PC-3 (cell line): ENCODE measurements at regions not wholly inside any gene's neighbourhood (a gene's known extent, or its start where the extent isn't known, plus 50 kb on each side); places are given as distances from the start of the nearest gene placed in this dataset.

Source experiments
- ATAC-seq: fragments of 200-7000 bp; cut with Tn5 transposase; 2 replicates; pipeline ENCODE4 v1.9.1; 2020; ENCODE audit warnings: mild to moderate bottlenecking, moderate library complexity
- BruUV-seq: library from RNA; stranded (reverse); fragments of 400-500 nt; replicated peaks from 2 replicates; lab custom pipeline; 2021; lab: Mats Ljungman, UMichigan
- CTCF ChIA-PET: fragments of 300-600 bp; sonication (Branson Sonifier 250); formaldehyde crosslinking; loops from one replicate; lab custom pipeline; 2022; ENCODE audit warnings: antibody characterized with exemption; lab: Charles Lee
- POLR2A ChIA-PET: fragments of 300-600 bp; sonication (Branson Sonifier 250); formaldehyde crosslinking; loops from one replicate; lab custom pipeline; 2022; ENCODE audit warnings: antibody characterized with exemption; ENCODE audit not compliant: unreplicated experiment; lab: Charles Lee
- DNase-seq: peaks from one replicate; pipeline ENCODE4 v3.0.0-alpha.2; 2015
- H2AFZ ChIP-seq: fragments of 300-600 bp; sonication (generic); 2 replicates; pipeline ENCODE4 v1.6.0; 2016; ENCODE audit warnings: antibody characterized with exemption, low read length
- H3F3A ChIP-seq: fragments of 300-600 bp; sonication (generic); one replicate; pipeline ENCODE4 v1.6.0; 2017; ENCODE audit warnings: antibody characterized with exemption, low read length, control low read depth, mild to moderate bottlenecking; ENCODE audit not compliant: unreplicated experiment
- H3K27ac ChIP-seq: fragments of 300-600 bp; sonication (generic); 2 replicates; pipeline ENCODE4 v1.5.1; 2016; ENCODE audit warnings: mild to moderate bottlenecking, low read length
- H3K27me3 ChIP-seq: fragments of 300-600 bp; sonication (generic); 2 replicates; pipeline ENCODE4 v1.6.1; 2016; ENCODE audit warnings: low read length, mixed read lengths
- H3K36me3 ChIP-seq: fragments of 300-600 bp; sonication (generic); 2 replicates; pipeline ENCODE4 v1.6.1; 2016; ENCODE audit warnings: low read depth, mixed run types, low read length, mixed read lengths
- H3K4me1 ChIP-seq: fragments of 300-600 bp; sonication (generic); 2 replicates; pipeline ENCODE4 v1.5.1; 2016; ENCODE audit warnings: low read length; ENCODE audit not compliant: insufficient read depth
- H3K4me2 ChIP-seq: fragments of 300-600 bp; sonication (generic); 2 replicates; pipeline ENCODE4 v1.6.0; 2016; ENCODE audit warnings: low read length
- H3K4me3 ChIP-seq: fragments of 300-600 bp; sonication (generic); 2 replicates; pipeline ENCODE4 v1.5.1; 2016; ENCODE audit warnings: mild to moderate bottlenecking, low read length, mixed read lengths
- H3K79me2 ChIP-seq: fragments of 300-600 bp; sonication (generic); 2 replicates; pipeline ENCODE4 v1.6.1; 2017; ENCODE audit warnings: low read length, mixed read lengths
- H3K9ac ChIP-seq: fragments of 300-600 bp; sonication (generic); 2 replicates; pipeline ENCODE4 v1.6.0; 2016; ENCODE audit warnings: mild to moderate bottlenecking, low read length
- H3K9me2 ChIP-seq: fragments of 300-600 bp; sonication (generic); replicated peaks from 2 replicates; pipeline ENCODE4 v1.6.1; 2016; ENCODE audit warnings: mixed run types, low read length, mixed read lengths
- H3K9me3 ChIP-seq: fragments of 300-600 bp; sonication (generic); 2 replicates; pipeline ENCODE4 v1.6.1; 2016; ENCODE audit warnings: low read length, mixed read lengths
- H4K20me1 ChIP-seq: fragments of 300-600 bp; sonication (generic); 2 replicates; pipeline ENCODE4 v1.6.1; 2016; ENCODE audit warnings: low read length, mixed read lengths
- CTCF ChIP-seq: fragments of 300-600 bp; sonication (generic); conservative IDR thresholded peaks from 2 replicates; pipeline ENCODE4 v1.5.1; 2017; ENCODE audit warnings: antibody characterized with exemption, low read depth, mild to moderate bottlenecking, low read length
- EZH2 ChIP-seq: fragments of 300-600 bp; sonication (generic); IDR thresholded peaks from one replicate; pipeline ENCODE4 v1.6.1; 2017; ENCODE audit warnings: antibody characterized with exemption, mild to moderate bottlenecking, low read length; ENCODE audit not compliant: unreplicated experiment
- EZH2phosphoT487 ChIP-seq: fragments of 300-600 bp; sonication (generic); IDR thresholded peaks from 2 replicates; pipeline ENCODE4 v1.6.1; 2018; ENCODE audit warnings: mild to moderate bottlenecking, antibody characterized with exemption, low read length, borderline replicate concordance
- intact Hi-C: fragments of 100-400 bp; cut with micrococcal nuclease; formaldehyde crosslinking; loops from 2 replicates; pipeline ENCODE4 v1.9.0; 2023

DNA sequence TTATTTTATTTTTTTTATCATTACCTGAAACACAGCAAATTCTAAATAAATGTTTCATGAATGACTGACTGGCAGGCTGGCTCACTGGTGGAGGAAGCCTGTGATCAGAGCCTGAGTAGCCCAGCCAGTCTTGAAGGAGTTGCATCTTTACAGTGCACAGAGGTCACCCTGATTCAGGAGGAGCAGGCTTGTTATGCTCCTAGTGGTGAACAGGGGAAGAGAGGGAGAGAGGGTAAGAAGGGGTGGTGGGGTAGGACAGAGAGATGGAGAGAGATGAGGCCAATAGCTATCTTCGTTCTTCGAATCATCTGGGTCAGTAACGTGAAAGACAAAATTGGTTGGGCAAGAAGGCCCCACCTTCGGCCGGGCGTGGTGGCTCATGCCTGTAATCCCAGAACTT lies 202.6 kb upstream of the MCTP2 start:
- ChIA-PET CTCF (no interaction called here), POLR2A (no interaction called here)
- H4K20me1 ChIP-seq: no peaks in the 10 kb centered on the region
- H2AFZ ChIP-seq: no peak overlapping the region
- peaks cover 14% of the 10 kb centered on the region for H3K27me3 ChIP-seq
- no peaks in the 10 kb centered on the region for H3K9me3 ChIP-seq
- no peaks in the 10 kb centered on the region for H3F3A ChIP-seq
- H3K4me2 ChIP-seq: no peak overlapping the region
- H3K9me2 ChIP-seq: no peaks in the 10 kb centered on the region
- no peak for ATAC-seq
- H3K4me3 ChIP-seq: no peak overlapping the region
- no peaks in the 10 kb centered on the region for H3K79me2 ChIP-seq
- no peak for TF ChIP-seq EZH2phosphoT487
- TF ChIP-seq EZH2: no peak
- TF ChIP-seq CTCF: no peak
- H3K36me3 ChIP-seq: no peaks in the 10 kb centered on the region
- intact Hi-C loops: no loop called here
- peaks cover 5% of the 10 kb centered on the region; the same call in 1 of the 2 replicates for H3K4me1 ChIP-seq
- DNase-seq: no peak
- BruUV-seq: no TSS peak
- no peak overlapping the region for H3K27ac ChIP-seq
- H3K9ac ChIP-seq: no peak overlapping the region

DNA sequence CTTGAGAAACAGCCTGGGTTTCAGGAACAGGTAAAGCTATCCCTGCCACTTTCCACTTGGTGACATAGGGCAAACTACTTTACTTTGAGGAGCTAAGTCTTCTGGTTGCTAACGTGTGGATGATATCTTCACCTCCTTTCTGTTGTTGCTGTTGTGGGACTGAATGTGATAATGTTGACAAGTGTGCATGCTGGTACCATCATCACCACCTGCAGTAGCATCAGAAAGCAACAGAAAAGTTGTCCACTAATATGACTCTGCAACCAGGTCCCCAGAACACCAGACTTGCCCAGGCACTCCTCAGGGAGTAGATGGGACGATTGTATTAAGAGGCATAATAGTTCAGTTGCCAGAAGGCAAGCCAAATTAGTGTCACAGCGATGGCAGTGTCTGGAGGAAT lies 203.2 kb upstream of the MCTP2 start:
- POLR2A ChIA-PET: no interaction called here
- TF ChIP-seq EZH2phosphoT487 (no peak), CTCF (no peak), EZH2 (no peak)
- no peak overlapping the region for H3K4me3 ChIP-seq
- intact Hi-C loops: no loop called here
- no peak overlapping the region for H3K4me2 ChIP-seq
- no peaks in the 10 kb centered on the region for H3F3A ChIP-seq
- H3K4me1 ChIP-seq: peaks cover 5% of the 10 kb centered on the region; the same call in 1 of the 2 replicates
- no peaks in the 10 kb centered on the region for H3K9me3 ChIP-seq
- H3K9me2 ChIP-seq: no peaks in the 10 kb centered on the region
- CTCF ChIA-PET: no interaction called here
- no peak overlapping the region for H3K27ac ChIP-seq
- no peak overlapping the region for H3K9ac ChIP-seq
- peaks cover 20% of the 10 kb centered on the region for H3K27me3 ChIP-seq
- no TSS peak for BruUV-seq
- ATAC-seq (no peak), DNase-seq (no peak)
- H4K20me1 ChIP-seq: no peaks in the 10 kb centered on the region
- no peaks in the 10 kb centered on the region for H3K36me3 ChIP-seq
- no peak overlapping the region for H2AFZ ChIP-seq
- no peaks in the 10 kb centered on the region for H3K79me2 ChIP-seq

- Histone ChIP-seq H3K27me3 (peaks cover 20% of the 10 kb centered on the region), H3K4me3 (no peak overlapping the region), H3K4me2 (no peak overlapping the region), H3K27ac (no peak overlapping the region), H3K79me2 (no peaks in the 10 kb centered on the region), H3F3A (no peaks in the 10 kb centered on the region), H3K9me2 (no peaks in the 10 kb centered on the region), H3K4me1 (peaks cover 5% of the 10 kb centered on the region; the same call in 1 of the 2 replicates), H3K9me3 (no peaks in the 10 kb centered on the region), H2AFZ (no peak overlapping the region), H4K20me1 (no peaks in the 10 kb centered on the region), H3K9ac (no peak overlapping the region), H3K36me3 (no peaks in the 10 kb centered on the region)
- DNase-seq (no peak), ATAC-seq (no peak)
- no TSS peak for BruUV-seq
- ChIA-PET POLR2A (no interaction called here), CTCF (no interaction called here)
- intact Hi-C loops: no loop called here
- TF ChIP-seq CTCF (no peak), EZH2 (no peak), EZH2phosphoT487 (no peak)
Measured at GRCh38 chr15:94027581-94027980, 203.8 kb upstream of the MCTP2 start.
